Liver (tissue), 8 donors: ENCODE measurements at regions not wholly inside any gene's neighbourhood (a gene's known extent, or its start where the extent isn't known, plus 50 kb on each side); places are given as distances from the start of the nearest gene placed in this dataset.

Experiments
- DNase-seq: peaks from one replicate; pipeline ENCODE4 v3.0.0-alpha.2; 2017; ENCODE audit warnings: low spot score
- H3K27ac ChIP-seq, 2 donors: one replicate each; pipeline ENCODE4 v1.7.0; 2013; ENCODE audit warnings: inconsistent platforms in 2 of 2, low read length in 2 of 2, control low read depth in 1 of 2, low read depth in 1 of 2, mild to moderate bottlenecking in 1 of 2
- H3K27me3 ChIP-seq, 4 donors: one replicate each; pipeline versions ENCODE4 v1.6.1 to v1.7.0; 2013; ENCODE audit warnings: low read length in 3 of 4, inconsistent platforms in 1 of 4, mild to moderate bottlenecking in 1 of 4, moderate library complexity in 1 of 4; ENCODE audit not compliant: control insufficient read depth in 4 of 4, insufficient read depth in 4 of 4
- H3K36me3 ChIP-seq, 4 donors: one replicate each; pipeline versions ENCODE4 v1.6.1 to v1.7.0; 2013; ENCODE audit warnings: low read length in 3 of 4, mild to moderate bottlenecking in 3 of 4, low read depth in 1 of 4, moderate library complexity in 1 of 4; ENCODE audit not compliant: control insufficient read depth in 4 of 4, insufficient read depth in 3 of 4
- H3K4me1 ChIP-seq, 4 donors: one replicate each; pipeline versions ENCODE4 v1.6.1 to v1.7.0; 2013; ENCODE audit warnings: low read length in 3 of 4, mild to moderate bottlenecking in 3 of 4, moderate library complexity in 1 of 4; ENCODE audit not compliant: control insufficient read depth in 4 of 4, insufficient read depth in 4 of 4
- H3K4me3 ChIP-seq, 3 donors: one replicate each; pipeline versions ENCODE4 v1.6.1 to v1.7.0; 2013; ENCODE audit warnings: low read length in 3 of 3, control low read depth in 1 of 3, low read depth in 1 of 3, mild to moderate bottlenecking in 1 of 3
- H3K9ac ChIP-seq, 2 donors: one replicate each; pipeline ENCODE4 v1.7.0; 2013; ENCODE audit warnings: low read length in 2 of 2, mild to moderate bottlenecking in 2 of 2, moderate library complexity in 2 of 2, control low read depth in 1 of 2, low read depth in 1 of 2
- H3K9me3 ChIP-seq, 4 donors: one replicate each; pipeline versions ENCODE4 v1.6.1 to v1.7.0; 2013; ENCODE audit warnings: low read length in 3 of 4; ENCODE audit not compliant: control insufficient read depth in 4 of 4
- EGR1 ChIP-seq, 2 donors: IDR thresholded peaks; 2 replicates each; pipeline ENCODE4 v1.6.1; 2016 to 2018; ENCODE audit warnings: antibody characterized with exemption in 2 of 2, low read depth in 2 of 2
- FOXA2 ChIP-seq: IDR thresholded peaks from 2 replicates; pipeline ENCODE4 v1.6.1; 2016; ENCODE audit warnings: antibody characterized with exemption
- GABPA ChIP-seq, 2 donors: IDR thresholded peaks in 1 of 2; conservative IDR thresholded peaks in 1 of 2; 2 replicates each; pipeline ENCODE4 v1.6.1; 2016; ENCODE audit warnings: antibody characterized with exemption in 2 of 2, mild to moderate bottlenecking in 1 of 2, moderate library complexity in 1 of 2
- HNF4G ChIP-seq: IDR thresholded peaks from 2 replicates; pipeline ENCODE4 v1.6.1; 2016; ENCODE audit warnings: antibody characterized with exemption
- NR2F2 ChIP-seq: IDR thresholded peaks from 2 replicates; pipeline ENCODE4 v1.6.1; 2016; ENCODE audit warnings: antibody characterized with exemption
- RAD21 ChIP-seq, 2 donors: IDR thresholded peaks; 2 replicates each; pipeline ENCODE4 v1.6.1; 2016; ENCODE audit warnings: antibody characterized with exemption in 2 of 2, mild to moderate bottlenecking in 2 of 2
- SP1 ChIP-seq: IDR thresholded peaks from 2 replicates; pipeline ENCODE4 v1.6.1; 2018; ENCODE audit warnings: antibody characterized with exemption, mild to moderate bottlenecking
- YY1 ChIP-seq: IDR thresholded peaks from 2 replicates; pipeline ENCODE4 v1.6.1; 2016; ENCODE audit warnings: antibody characterized with exemption, mild to moderate bottlenecking
- WGBS: extraction: QIAGEN DNeasy Blood & Tissue Kit; methylation state at CpG from one replicate; pipeline ENCODE4 v1.1.7; 2013; 5-methylcytosine and 5-hydroxymethylcytosine counted together
- TF ChIP-seq, protein P1 (sequence below): IDR thresholded peaks from 2 replicates; pipeline ENCODE4 v1.6.1; 2016; ENCODE audit warnings: antibody characterized with exemption
- TF ChIP-seq, protein P2 (sequence below): IDR thresholded peaks from 2 replicates; pipeline ENCODE4 v1.6.1; 2016; ENCODE audit warnings: antibody characterized with exemption
- TF ChIP-seq, protein P3 (sequence below): fragments of 150-350 bp; IDR thresholded peaks from 2 replicates; pipeline ENCODE4 v1.5.1; 2017; ENCODE audit warnings: improper control_type of control experiment, low read depth, low read length; ENCODE audit not compliant: missing input control
- donor health status: healthy.
- donor health status: healthy.
- donor health status: healthy.
- donor health status: healthy.
- donor health status: healthy.

DNA sequence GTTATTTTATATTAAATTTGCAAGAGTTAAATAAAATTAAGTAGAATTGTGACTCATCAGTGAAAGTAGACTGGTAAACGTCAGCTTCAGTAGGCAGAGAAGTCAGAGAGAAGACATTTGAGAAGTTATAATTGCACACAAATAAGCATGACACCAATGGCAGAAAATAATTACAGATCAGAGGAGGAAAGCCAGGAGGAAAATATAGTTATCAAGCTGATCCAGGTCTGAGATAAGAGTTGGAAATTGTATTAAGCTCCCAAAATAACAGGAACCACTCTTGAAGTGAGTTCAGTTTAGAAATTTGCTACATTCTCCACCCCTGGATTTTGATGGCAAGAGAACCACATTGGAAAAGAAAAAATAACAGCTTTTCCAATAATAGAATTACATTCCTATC, 533.8 kb upstream of the CHORDC1 start:
- Histone ChIP-seq H3K4me3 (no peak overlapping the region), H3K9me3 (no peaks in the 10 kb centered on the region), H3K9ac (no peak overlapping the region), H3K4me1 (peaks cover 0 to 9% (median 3%) of the 10 kb centered on the region in 4 donors), H3K27me3 (no peaks in the 10 kb centered on the region), H3K27ac (no peak overlapping the region), H3K36me3 (no peaks in the 10 kb centered on the region)
- DNase-seq, result no peak
- WGBS, result 82% methylated on average over 1 of the region's 1 CpG
- TF ChIP-seq RAD21 (IDR thresholded peaks at IDR 0.05) (no peak), YY1 (no peak), SP1 (no peak)

DNA sequence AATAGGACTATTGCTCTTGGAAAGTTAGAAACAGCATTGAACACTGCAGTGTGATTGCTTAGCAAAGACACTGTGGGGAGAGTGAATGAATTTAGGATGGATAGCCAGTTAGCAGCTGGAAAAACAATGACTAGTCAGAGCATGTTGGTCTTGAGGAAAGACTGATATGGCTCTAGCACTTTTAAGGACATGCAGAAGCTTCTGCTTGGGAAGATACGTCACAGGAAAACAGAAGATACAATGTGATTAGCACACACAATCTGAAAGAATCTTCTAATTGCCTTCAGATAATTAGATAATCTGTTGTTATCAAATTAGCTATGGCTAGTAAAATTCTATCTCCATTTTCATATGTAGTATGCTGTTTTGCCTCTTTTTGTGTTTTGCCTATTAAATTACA, 530.7 kb upstream of the CHORDC1 start:
- Histone ChIP-seq H3K9ac (no peak overlapping the region), H3K27ac (no peak overlapping the region), H3K27me3 (no peaks in the 10 kb centered on the region), H3K4me1 (peaks cover 0 to 8% (median 3%) of the 10 kb centered on the region in 4 donors), H3K4me3 (no peak overlapping the region), H3K9me3 (no peaks in the 10 kb centered on the region), H3K36me3 (no peaks in the 10 kb centered on the region)
- TF ChIP-seq FOXA2, result no peak
- WGBS, result 81% methylated on average over 1 of the region's 1 CpG
- no peak for DNase-seq

DNA sequence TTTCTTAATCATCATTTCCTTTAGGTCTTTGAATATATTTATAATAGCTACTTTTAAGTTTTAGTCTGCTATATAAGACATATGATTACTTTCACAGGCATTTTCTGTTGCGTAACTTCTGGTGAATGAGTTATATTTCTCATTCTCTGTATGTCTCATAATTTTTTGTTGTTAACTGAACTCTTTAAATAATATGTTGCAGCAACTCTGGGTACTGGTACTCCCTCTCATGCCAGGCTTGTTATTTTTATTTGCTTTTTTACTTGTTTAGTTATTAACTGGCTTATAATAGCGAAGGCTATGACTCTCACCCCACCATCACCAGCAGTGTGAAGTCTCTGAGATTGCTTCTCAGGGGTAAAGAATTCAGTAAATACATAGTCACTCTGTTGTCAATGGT, 524.2 kb upstream of the CHORDC1 start:
- TF ChIP-seq, protein P1, sequence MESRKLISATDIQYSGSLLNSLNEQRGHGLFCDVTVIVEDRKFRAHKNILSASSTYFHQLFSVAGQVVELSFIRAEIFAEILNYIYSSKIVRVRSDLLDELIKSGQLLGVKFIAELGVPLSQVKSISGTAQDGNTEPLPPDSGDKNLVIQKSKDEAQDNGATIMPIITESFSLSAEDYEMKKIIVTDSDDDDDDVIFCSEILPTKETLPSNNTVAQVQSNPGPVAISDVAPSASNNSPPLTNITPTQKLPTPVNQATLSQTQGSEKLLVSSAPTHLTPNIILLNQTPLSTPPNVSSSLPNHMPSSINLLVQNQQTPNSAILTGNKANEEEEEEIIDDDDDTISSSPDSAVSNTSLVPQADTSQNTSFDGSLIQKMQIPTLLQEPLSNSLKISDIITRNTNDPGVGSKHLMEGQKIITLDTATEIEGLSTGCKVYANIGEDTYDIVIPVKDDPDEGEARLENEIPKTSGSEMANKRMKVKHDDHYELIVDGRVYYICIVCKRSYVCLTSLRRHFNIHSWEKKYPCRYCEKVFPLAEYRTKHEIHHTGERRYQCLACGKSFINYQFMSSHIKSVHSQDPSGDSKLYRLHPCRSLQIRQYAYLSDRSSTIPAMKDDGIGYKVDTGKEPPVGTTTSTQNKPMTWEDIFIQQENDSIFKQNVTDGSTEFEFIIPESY, result no peak
- Histone ChIP-seq H3K9me3 (peaks cover 4 to 17% (median 4%) of the 10 kb centered on the region in 4 donors), H3K27me3 (no peaks in the 10 kb centered on the region), H3K4me1 (no peaks in the 10 kb centered on the region), H3K36me3 (no peaks in the 10 kb centered on the region), H3K9ac (no peak overlapping the region), H3K27ac (no peak overlapping the region), H3K4me3 (no peak overlapping the region)
- WGBS, result 50% methylated on average over 2 of the region's 2 CpGs
- DNase-seq, result no peak

DNA sequence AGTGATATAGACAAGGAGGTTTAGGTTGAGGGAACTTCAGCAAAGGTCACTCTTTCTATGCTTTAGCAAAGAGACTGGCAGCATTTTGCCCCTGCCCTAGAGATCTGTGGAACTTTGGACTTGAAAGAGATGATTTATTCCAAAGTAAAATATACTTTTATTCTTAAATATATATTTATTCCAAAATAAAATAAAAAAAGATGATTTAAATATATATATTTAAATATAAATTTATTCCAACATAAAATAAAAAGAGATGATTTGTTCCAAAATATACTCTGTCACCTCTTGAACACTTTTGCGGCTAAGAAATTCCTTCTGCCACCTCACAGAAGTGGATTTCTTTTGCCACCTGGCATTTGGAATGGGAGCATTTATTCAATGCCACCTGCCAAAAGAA, 521.3 kb upstream of the CHORDC1 start:
- Histone ChIP-seq H3K27me3 (no peaks in the 10 kb centered on the region), H3K4me1 (no peaks in the 10 kb centered on the region), H3K36me3 (no peaks in the 10 kb centered on the region), H3K9me3 (peaks cover 4 to 17% (median 4%) of the 10 kb centered on the region in 4 donors), H3K4me3 (no peak overlapping the region), H3K9ac (no peak overlapping the region), H3K27ac (no peak overlapping the region)
- 4% methylated on average over 1 of the region's 1 CpG for WGBS
- no peak for DNase-seq
- TF ChIP-seq, protein P2, sequence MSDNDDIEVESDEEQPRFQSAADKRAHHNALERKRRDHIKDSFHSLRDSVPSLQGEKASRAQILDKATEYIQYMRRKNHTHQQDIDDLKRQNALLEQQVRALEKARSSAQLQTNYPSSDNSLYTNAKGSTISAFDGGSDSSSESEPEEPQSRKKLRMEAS, result no peak
- TF ChIP-seq RAD21 (IDR thresholded peaks at IDR 0.05), result no peak
- no peak for TF ChIP-seq EGR1 (IDR thresholded peaks at IDR 0.05; ENCODE audit: low read depth in 2 of 2)
- no peak for TF ChIP-seq FOXA2
- TF ChIP-seq YY1, result no peak
- no peak for TF ChIP-seq HNF4G
- TF ChIP-seq SP1, result no peak
- TF ChIP-seq NR2F2, result no peak
- no peak for TF ChIP-seq GABPA (IDR thresholded peaks at IDR 0.05 in 1 of 2, conservative IDR thresholded peaks at IDR 0.05 in 1 of 2)
- TF ChIP-seq, protein P3, sequence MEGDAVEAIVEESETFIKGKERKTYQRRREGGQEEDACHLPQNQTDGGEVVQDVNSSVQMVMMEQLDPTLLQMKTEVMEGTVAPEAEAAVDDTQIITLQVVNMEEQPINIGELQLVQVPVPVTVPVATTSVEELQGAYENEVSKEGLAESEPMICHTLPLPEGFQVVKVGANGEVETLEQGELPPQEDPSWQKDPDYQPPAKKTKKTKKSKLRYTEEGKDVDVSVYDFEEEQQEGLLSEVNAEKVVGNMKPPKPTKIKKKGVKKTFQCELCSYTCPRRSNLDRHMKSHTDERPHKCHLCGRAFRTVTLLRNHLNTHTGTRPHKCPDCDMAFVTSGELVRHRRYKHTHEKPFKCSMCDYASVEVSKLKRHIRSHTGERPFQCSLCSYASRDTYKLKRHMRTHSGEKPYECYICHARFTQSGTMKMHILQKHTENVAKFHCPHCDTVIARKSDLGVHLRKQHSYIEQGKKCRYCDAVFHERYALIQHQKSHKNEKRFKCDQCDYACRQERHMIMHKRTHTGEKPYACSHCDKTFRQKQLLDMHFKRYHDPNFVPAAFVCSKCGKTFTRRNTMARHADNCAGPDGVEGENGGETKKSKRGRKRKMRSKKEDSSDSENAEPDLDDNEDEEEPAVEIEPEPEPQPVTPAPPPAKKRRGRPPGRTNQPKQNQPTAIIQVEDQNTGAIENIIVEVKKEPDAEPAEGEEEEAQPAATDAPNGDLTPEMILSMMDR, result no peak
